GM21723 (cell line): ENCODE measurements at regions not wholly inside any gene's neighbourhood (a gene's known extent, or its start where the extent isn't known, plus 50 kb on each side); places are given as distances from the start of the nearest gene placed in this dataset.
"Not testable (repeated sequence)": the region's sequence is repeated elsewhere in the genome, so short reads cannot be mapped to it uniquely, and the experiment has no call there.

ENCODE experiments used
- ATAC-seq: cut with Tn5 transposase; IDR thresholded peaks from one replicate; pipeline ENCODE4 v1.9.1; 2021; ENCODE audit warnings: mild to moderate bottlenecking, moderate library complexity; ENCODE audit not compliant: unreplicated experiment

- ATAC-seq = no peak
Observed at GRCh38 chr4:171538601-171539100, 274.6 kb upstream of the GALNTL6 start.

- no peak for ATAC-seq
Observed at GRCh38 chr4:171534391-171534790, 278.8 kb upstream of the GALNTL6 start.

- ATAC-seq = no peak
Observed at GRCh38 chr4:171532968-171533367, 280.2 kb upstream of the GALNTL6 start.

- ATAC-seq = no peak
Observed at GRCh38 chr4:171524903-171525302, 288.3 kb upstream of the GALNTL6 start.

- no peak for ATAC-seq
Observed at GRCh38 chr4:171521726-171522125, 291.5 kb upstream of the GALNTL6 start.

- ATAC-seq = no peak
Observed at GRCh38 chr4:171519457-171519856, 293.7 kb upstream of the GALNTL6 start.

- no peak for ATAC-seq
Observed at GRCh38 chr4:171517883-171518282, 295.3 kb upstream of the GALNTL6 start.

- ATAC-seq = no peak
Observed at GRCh38 chr4:171516694-171517093, 296.5 kb upstream of the GALNTL6 start.

GRCh38 chr4:171484681-171485080 is 328.5 kb upstream of the GALNTL6 start:
- no peak for ATAC-seq

GRCh38 chr4:171478181-171478580 is 335.0 kb upstream of the GALNTL6 start:
- no peak for ATAC-seq

- not testable (repeated sequence) for ATAC-seq
Observed at GRCh38 chr4:171475111-171475510, 338.1 kb upstream of the GALNTL6 start.

GRCh38 chr4:171473155-171473554 is 340.0 kb upstream of the GALNTL6 start:
- ATAC-seq = no peak

GRCh38 chr4:171472230-171472629 is 341.0 kb upstream of the GALNTL6 start:
- ATAC-seq = no peak

- no peak for ATAC-seq
Observed at GRCh38 chr4:171464499-171464898, 348.7 kb upstream of the GALNTL6 start.

GRCh38 chr4:171461191-171461590 is 352.0 kb upstream of the GALNTL6 start:
- no peak for ATAC-seq

GRCh38 chr4:171448919-171449481 is 364.2 kb upstream of the GALNTL6 start:
- ATAC-seq = no peak

GRCh38 chr4:171448358-171448757 is 364.8 kb upstream of the GALNTL6 start:
- ATAC-seq = no peak

GRCh38 chr4:171441300-171441941 is 371.8 kb upstream of the GALNTL6 start:
- no peak for ATAC-seq

GRCh38 chr4:171433674-171434073 is 379.5 kb upstream of the GALNTL6 start:
- no peak for ATAC-seq

GRCh38 chr4:171432536-171432935 is 380.7 kb upstream of the GALNTL6 start:
- no peak for ATAC-seq

GRCh38 chr4:171430495-171430894 is 382.7 kb upstream of the GALNTL6 start:
- ATAC-seq = peak; percentile 57

- ATAC-seq = no peak
Observed at GRCh38 chr4:171397175-171397574, 416.0 kb upstream of the GALNTL6 start.

GRCh38 chr4:171390626-171391025 is 422.6 kb upstream of the GALNTL6 start:
- no peak for ATAC-seq
